AG09309 (cell line): ENCODE measurements at regions not wholly inside any gene's neighbourhood (a gene's known extent, or its start where the extent isn't known, plus 50 kb on each side); places are given as distances from the start of the nearest gene placed in this dataset.
A peak's percentile ranks its signal among the peaks of the same experiment; 100 is the strongest.
"Not testable (repeated sequence)": the region's sequence is repeated elsewhere in the genome, so short reads cannot be mapped to it uniquely, and the experiment has no call there.

ENCODE experiments used
- DNase-seq: peaks from one replicate; pipeline ENCODE4 v3.0.0-alpha.2; 2010; ENCODE audit warnings: low read depth
- H3K4me3 ChIP-seq: 2 replicates; pipeline ENCODE4 v1.5.1; 2011; ENCODE audit warnings: mild to moderate bottlenecking, low read depth, low read length, moderate library complexity; ENCODE audit not compliant: control insufficient read depth
- TF ChIP-seq, protein P1 (sequence below): IDR thresholded peaks from 2 replicates; pipeline ENCODE4 v1.5.1; 2011; ENCODE audit warnings: mild to moderate bottlenecking, low read depth, low read length, inconsistent platforms; ENCODE audit not compliant: insufficient read depth, control insufficient read depth; ENCODE audit errors: missing control alignments

DNA sequence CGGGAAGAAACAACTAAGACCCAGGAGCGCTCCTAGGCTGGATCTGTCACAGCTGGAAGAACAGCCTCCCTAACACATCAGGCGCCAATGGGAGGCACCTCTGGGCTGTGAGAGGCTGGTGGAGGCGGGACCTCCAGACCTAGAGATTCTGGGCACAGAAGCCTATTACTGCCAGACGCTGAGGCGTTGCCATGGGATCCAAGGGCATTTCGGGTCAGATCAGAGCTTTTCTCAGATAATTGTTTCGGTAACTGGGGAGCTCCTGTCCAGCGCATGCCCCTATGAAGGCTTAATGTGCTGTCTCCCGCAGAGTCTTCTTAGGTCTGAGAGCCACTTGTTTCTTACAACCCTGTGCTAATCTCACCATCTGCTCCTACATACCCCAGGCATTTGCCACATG is 339.2 kb downstream of the ZNF716 start:
- no peak for DNase-seq
- no peak overlapping the region for H3K4me3 ChIP-seq
- TF ChIP-seq, protein P1, sequence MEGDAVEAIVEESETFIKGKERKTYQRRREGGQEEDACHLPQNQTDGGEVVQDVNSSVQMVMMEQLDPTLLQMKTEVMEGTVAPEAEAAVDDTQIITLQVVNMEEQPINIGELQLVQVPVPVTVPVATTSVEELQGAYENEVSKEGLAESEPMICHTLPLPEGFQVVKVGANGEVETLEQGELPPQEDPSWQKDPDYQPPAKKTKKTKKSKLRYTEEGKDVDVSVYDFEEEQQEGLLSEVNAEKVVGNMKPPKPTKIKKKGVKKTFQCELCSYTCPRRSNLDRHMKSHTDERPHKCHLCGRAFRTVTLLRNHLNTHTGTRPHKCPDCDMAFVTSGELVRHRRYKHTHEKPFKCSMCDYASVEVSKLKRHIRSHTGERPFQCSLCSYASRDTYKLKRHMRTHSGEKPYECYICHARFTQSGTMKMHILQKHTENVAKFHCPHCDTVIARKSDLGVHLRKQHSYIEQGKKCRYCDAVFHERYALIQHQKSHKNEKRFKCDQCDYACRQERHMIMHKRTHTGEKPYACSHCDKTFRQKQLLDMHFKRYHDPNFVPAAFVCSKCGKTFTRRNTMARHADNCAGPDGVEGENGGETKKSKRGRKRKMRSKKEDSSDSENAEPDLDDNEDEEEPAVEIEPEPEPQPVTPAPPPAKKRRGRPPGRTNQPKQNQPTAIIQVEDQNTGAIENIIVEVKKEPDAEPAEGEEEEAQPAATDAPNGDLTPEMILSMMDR: no peak

DNA sequence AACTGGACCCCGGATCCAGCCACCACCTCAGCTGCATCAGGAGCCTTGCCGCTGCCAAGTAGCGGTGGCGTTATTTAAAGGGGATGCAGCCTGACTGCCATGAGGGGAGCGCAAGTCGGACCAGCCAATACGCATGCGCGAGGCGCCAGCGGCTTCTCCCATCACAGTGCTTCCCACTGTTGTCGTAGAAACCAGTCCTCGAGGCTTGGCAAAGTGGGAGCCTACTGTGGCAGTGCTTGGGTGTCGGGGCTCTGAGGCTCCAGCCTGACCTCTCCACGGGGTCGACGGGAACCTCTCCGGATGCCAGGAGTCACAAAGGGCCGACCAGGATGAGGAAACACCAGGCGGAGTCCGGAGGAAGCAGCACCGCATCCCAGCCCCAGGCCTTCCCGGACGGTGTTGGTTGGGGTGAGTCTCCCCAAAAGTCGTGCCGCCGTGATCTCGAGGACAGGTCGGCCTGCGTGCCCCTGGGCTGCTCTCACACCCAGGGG is 369.6 kb downstream of the ZNF716 start:
- H3K4me3 ChIP-seq: no peak overlapping the region
- no peak for DNase-seq
- TF ChIP-seq, protein P1: no peak

DNA sequence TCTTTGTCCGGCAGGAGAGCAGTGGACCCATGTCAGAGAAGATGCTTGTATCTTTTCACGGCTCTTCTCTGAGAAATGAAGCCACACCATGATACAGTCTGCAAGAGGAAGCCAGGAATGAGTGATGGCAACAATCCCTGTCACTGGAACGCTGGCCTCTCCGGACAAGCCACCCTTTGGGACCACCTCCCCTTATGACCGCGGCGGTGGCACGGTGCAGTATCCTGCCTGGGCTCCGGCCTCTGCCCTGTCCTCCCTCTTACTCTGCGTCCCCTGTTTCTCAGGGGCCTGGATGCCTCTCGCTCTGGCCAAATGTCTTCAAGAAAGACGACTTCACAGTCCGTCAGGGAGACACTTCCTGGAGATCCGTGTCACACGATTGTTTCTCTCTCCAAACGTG is 370.5 kb downstream of the ZNF716 start:
- DNase-seq: no peak
- no peak overlapping the region for H3K4me3 ChIP-seq
- TF ChIP-seq, protein P1: no peak

DNA sequence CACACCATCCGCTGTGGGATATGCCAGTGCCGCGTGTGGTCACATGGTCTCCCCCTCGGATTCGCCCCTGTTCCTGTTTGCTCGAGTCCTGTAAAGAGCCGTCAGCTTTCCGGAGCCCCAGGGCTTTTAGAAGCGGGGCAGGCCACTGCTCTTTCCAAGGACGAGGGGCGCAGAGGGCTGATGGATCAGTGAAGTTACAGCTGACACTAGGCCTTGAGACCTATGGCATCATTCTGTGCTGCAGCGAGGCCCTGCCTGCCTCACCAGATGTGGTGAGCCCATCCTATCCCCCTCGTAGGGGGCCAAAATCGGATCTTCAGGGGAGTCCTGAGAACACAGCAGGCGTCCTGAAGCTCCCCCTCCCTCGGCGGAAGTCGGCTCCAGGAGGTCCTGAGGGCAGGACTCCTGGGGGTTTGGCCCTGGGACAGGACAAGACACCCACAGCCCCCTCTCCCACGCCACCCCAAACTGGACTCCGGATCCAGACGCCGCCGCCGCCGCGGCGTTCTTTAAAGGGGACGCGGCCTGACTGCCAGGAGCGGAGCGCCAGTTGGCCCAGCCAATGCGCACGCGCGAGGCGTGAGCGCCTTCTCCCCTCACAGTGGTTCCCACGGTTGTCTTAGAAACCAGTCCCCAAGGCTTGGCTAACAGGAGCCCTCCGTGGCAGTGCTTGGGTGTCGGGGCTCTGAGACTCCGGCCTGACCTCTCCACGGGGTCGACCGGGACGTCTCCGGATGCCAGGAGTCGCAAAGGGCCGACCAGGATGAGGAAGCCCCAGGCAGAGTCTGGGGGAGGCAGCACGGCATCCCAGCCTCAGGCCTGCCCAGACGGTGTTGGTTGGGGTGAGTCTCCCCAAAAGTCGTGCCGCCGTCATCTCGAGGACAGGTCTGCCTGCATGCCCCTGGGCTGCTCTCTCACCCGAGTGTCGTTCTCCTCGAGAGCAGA is 371.7 kb downstream of the ZNF716 start:
- H3K4me3 ChIP-seq: no peak overlapping the region
- TF ChIP-seq, protein P1: no peak
- no peak for DNase-seq

DNA sequence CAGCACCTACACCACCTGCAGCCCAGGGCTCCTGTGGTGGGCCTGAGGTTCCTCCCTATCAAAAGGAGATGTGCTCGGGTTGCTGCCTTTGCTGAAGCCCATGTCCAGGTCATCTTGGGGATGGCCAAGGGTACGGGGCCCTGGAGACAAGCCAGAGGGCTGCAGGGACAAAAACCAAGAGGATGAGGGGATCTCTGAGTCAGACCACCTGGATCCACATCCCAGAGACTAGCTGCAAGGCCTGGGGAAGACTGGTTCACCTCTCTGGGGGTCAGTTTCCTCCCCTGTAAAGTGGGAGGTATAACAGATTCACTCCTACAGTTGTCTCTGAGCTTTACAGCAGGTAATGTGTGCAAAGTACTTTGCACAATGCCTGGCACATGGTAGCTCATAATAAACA is 376.6 kb downstream of the ZNF716 start:
- not testable (repeated sequence) for DNase-seq, H3K4me3 ChIP-seq

DNA sequence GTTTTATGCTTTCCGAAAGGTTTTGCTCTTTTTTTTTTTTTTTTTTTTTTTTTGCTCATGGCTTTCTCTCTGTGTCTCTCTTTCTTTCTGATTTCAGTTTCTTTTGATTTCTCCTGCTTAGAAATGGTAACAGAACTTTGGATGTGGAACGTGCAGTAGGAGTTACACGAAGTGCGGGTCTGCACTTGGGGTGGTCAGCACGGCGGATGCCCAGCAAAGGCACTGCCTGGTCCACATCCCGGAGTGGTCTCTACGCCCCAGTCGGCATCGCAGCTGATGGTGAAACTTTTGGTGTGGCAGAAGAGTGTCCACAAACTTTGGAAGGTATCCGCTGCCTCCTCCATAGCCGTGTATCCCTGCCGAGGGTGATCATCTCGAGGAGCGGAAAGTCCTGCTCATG is 385.2 kb downstream of the ZNF716 start:
- not testable (repeated sequence) for DNase-seq, H3K4me3 ChIP-seq

DNA sequence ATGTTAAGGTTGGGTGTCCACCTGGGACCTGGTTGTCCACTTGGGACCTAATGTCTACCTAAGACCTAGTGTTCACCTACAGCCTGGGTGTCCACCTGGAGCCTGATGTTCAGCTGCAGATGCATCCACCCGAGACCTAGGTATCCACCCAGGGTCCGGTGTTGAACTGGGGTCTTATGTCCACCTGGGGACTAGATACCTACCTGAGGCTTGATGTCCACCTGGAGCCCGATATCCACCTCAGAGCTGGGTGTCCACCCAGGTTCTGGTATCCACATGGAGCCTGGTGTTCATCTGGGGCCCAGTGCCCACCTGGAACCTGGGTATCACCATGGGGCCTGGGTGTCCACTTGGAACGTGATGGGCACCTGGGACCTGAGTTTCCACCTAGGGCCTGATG is 389.2 kb downstream of the ZNF716 start:
- DNase-seq, H3K4me3 ChIP-seq: not testable (repeated sequence)

DNA sequence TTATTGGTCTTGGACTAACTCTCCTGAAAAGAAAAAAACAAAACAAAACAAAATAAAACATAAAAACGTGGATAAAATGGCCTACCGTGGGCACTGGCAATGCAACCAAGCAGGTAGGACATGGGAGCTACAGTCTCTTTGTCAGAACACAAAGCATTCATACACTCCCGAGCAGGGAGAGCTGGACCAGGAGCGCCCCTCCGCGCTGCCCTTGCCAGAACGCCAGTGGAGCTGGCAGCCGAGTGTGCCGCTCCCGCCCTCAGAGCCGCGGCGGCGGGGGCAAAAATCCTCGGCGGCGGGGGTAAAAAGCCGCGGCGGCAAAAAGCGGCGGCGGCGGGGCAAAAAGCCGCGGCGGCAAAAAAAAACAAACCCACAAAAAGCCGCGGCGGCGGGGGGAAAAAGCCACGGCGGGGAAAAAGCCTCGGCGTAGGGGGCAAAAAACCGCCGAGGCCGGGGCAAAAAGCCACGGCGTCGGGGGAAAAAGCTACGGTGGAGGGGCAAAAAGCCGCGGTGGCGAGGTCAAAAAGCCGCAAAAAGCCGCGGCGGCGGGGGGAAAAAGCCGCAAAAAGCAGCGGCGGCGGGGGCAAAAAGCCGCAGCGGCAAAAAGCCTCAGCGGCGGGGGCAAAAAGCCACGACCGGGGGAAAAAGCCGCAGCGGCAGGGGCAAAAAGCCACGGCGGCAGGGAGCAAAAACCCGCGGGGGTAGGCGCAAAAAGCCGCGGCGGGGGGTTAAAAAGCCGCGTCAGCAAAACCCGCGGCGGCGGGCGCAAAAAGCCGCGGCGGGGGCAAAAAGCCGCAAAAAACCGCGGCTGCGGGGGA is 418.1 kb downstream of the ZNF716 start:
- TF ChIP-seq, protein P1: no peak
- no peak for DNase-seq
- H3K4me3 ChIP-seq: peak overlapping the region; percentile 42
